K562 (cell line): ENCODE measurements at regions not wholly inside any gene's neighbourhood (a gene's known extent, or its start where the extent isn't known, plus 50 kb on each side); places are given as distances from the start of the nearest gene placed in this dataset.

ENCODE experiments used
- ATAC-seq: fragments of 200-7000 bp; cut with Tn5 transposase; 3 replicates; pipeline ENCODE4 v1.9.1; 2020; ENCODE audit warnings: moderate library complexity
- BruUV-seq: library from RNA; stranded (reverse); fragments of 400-500 nt; replicated peaks from 2 replicates; lab custom pipeline; 2021; lab: Mats Ljungman, UMichigan
- CTCF ChIA-PET: fragments of 300-600 bp; formaldehyde crosslinking; extraction: SDS; loops from one replicate; lab custom pipeline; 2021; ENCODE audit warnings: low intra/inter-chr PET ratio; lab: Yijun Ruan, JAX
- POLR2A ChIA-PET: fragments of 300-600, 350-650 bp; sonication (Branson Sonifier 250); formaldehyde crosslinking; extraction: SDS; loops from one replicate; lab custom pipeline; 2021; ENCODE audit warnings: antibody characterized with exemption, inconsistent platforms; lab: Yijun Ruan, JAX
- DNase-seq, 4 experiments: peaks; one replicate each; pipeline versions ENCODE4 v3.0.0 to v3.0.0-alpha.2; 2011 to 2018; ENCODE audit warnings: low spot score in 3 of 4, mixed read lengths in 3 of 4; ENCODE audit errors: extremely low read depth in 1 of 4
- FAIRE-seq: peaks from 2 replicates; lab custom pipeline; 2011; peaks lifted over from hg19 to GRCh38; lab: Jason Lieb, UNC
- H2AFZ ChIP-seq: 2 replicates; pipeline ENCODE4 v1.6.0; 2011; ENCODE audit warnings: low read depth, low read length, control low read depth, inconsistent platforms
- H3K27ac ChIP-seq: fragments of 200-600 bp; 3 replicates; pipeline ENCODE4 v1.8.0; 2011; ENCODE audit warnings: low read depth, mild to moderate bottlenecking, control low read depth, inconsistent platforms, low read length, moderate library complexity, mixed read lengths; ENCODE audit errors: extremely low read depth
- H3K27me3 ChIP-seq, 2 experiments: fragments of 300-600 bp in 1 of 2; 2 replicates in 1 of 2; 3 replicates in 1 of 2; pipeline versions ENCODE4 v1.6.0 to v1.8.0; 2011; ENCODE audit warnings: inconsistent platforms in 2 of 2, low read length in 2 of 2, mild to moderate bottlenecking in 1 of 2, mixed read lengths in 1 of 2, moderate library complexity in 1 of 2; ENCODE audit not compliant: control insufficient read depth in 2 of 2, insufficient read depth in 2 of 2
- H3K36me3 ChIP-seq: fragments of 300-600 bp; 3 replicates; pipeline ENCODE4 v1.8.0; 2011; ENCODE audit warnings: mild to moderate bottlenecking, low read length, inconsistent platforms; ENCODE audit not compliant: control insufficient read depth, insufficient read depth
- H3K4me1 ChIP-seq, 2 experiments: fragments of 200-600 bp in 1 of 2; replicated peaks in 1 of 2; 2 replicates in 1 of 2; 3 replicates in 1 of 2; pipeline versions ENCODE4 v1.5.1 to v1.8.0; 2011; ENCODE audit warnings: inconsistent platforms in 2 of 2, low read length in 2 of 2, mild to moderate bottlenecking in 1 of 2, mixed read lengths in 1 of 2, moderate library complexity in 1 of 2; ENCODE audit not compliant: control insufficient read depth in 2 of 2, insufficient read depth in 2 of 2
- H3K4me2 ChIP-seq: 2 replicates; pipeline ENCODE4 v1.6.1; 2011; ENCODE audit warnings: low read length, control low read depth, inconsistent platforms, mixed read lengths; ENCODE audit not compliant: insufficient read depth
- H3K4me3 ChIP-seq: fragments of 200-600 bp; sonication (generic), shearing (Covaris generic); 2 replicates; pipeline ENCODE4 v1.5.1; 2016; ENCODE audit warnings: control low read depth, inconsistent platforms
- H3K79me2 ChIP-seq: fragments of 200-600 bp; 3 replicates; pipeline ENCODE4 v1.8.0; 2011; ENCODE audit warnings: low read length, inconsistent platforms; ENCODE audit not compliant: control insufficient read depth, insufficient read depth
- H3K9ac ChIP-seq, 2 experiments: 2 replicates each; pipeline versions ENCODE4 v1.6.0 to v1.6.1; 2011; ENCODE audit warnings: low read depth in 2 of 2, low read length in 2 of 2, control low read depth in 1 of 2, inconsistent platforms in 1 of 2, mild to moderate bottlenecking in 1 of 2, mixed read lengths in 1 of 2; ENCODE audit not compliant: insufficient read depth in 1 of 2
- H3K9me1 ChIP-seq: one replicate; pipeline ENCODE4 v1.6.0; 2011; ENCODE audit warnings: inconsistent platforms, mild to moderate bottlenecking, low read length, moderate library complexity; ENCODE audit not compliant: control insufficient read depth, insufficient read depth
- H3K9me3 ChIP-seq: replicated peaks from 2 replicates; pipeline ENCODE4 v1.5.1; 2011; ENCODE audit warnings: low read depth, low read length, inconsistent platforms; ENCODE audit not compliant: control insufficient read depth, insufficient read depth
- H4K20me1 ChIP-seq: replicated peaks from 2 replicates; pipeline ENCODE4 v1.6.1; 2011; ENCODE audit warnings: low read length, inconsistent platforms, mixed read lengths; ENCODE audit not compliant: control insufficient read depth, insufficient read depth
- ELF4 ChIP-seq: fragments of 450-650 bp; formaldehyde crosslinking; IDR thresholded peaks from 2 replicates; pipeline ENCODE4 v1.4.0; 2022; ENCODE audit warnings: missing genetic modification characterization
- ERF ChIP-seq: fragments of 450-650 bp; formaldehyde crosslinking; IDR thresholded peaks from 2 replicates; pipeline ENCODE4 v1.4.0; 2020; ENCODE audit warnings: mild to moderate bottlenecking, mixed read lengths
- POU5F1 ChIP-seq: fragments of 150-350 bp; IDR thresholded peaks from 2 replicates; pipeline ENCODE4 v1.6.1; 2014; ENCODE audit warnings: borderline replicate concordance, low read length, low read depth, mild to moderate bottlenecking; ENCODE audit not compliant: partially characterized antibody
- ZEB2 ChIP-seq: fragments of 450-650 bp; IDR thresholded peaks from 2 replicates; pipeline ENCODE4 v1.6.1; 2016
- ZNF584 ChIP-seq: fragments of 200-800 bp; sonication (Bioruptor generic); IDR thresholded peaks from 2 replicates; pipeline ENCODE4 v1.6.1; 2016; ENCODE audit warnings: low read depth, mild to moderate bottlenecking, missing genetic modification characterization, missing compliant biosample characterization
- WGBS: fragments of 100-300 bp; shearing (Covaris generic); methylation state at CpG from one replicate; pipeline ENCODE4 v1.1.6; 2016; ENCODE audit warnings: low coverage, mixed read lengths; ENCODE audit not compliant: insufficient coverage; ENCODE audit errors: missing lambda C conversion rate; 5-methylcytosine and 5-hydroxymethylcytosine counted together
- in situ Hi-C: fragments of 300-500 bp; cut with MboI; formaldehyde crosslinking; loops from 4 replicates; pipeline ENCODE4 v1.15.0; 2018; ENCODE audit warnings: inconsistent platforms, mixed read lengths
- intact Hi-C: fragments of 100-400 bp; cut with micrococcal nuclease; formaldehyde crosslinking; loops from 2 replicates; pipeline ENCODE4 v1.14.2; 2022
- TF ChIP-seq, protein P1 (sequence below): sonication (generic); formaldehyde crosslinking; IDR thresholded peaks from 2 replicates; pipeline ENCODE4 v1.8.1; 2022; ENCODE audit warnings: missing genetic modification reagents
- TF ChIP-seq, protein P2 (sequence below): sonication (generic); formaldehyde crosslinking; IDR thresholded peaks from 2 replicates; pipeline ENCODE4 v1.8.1; 2023; ENCODE audit warnings: missing genetic modification reagents, mild to moderate bottlenecking, borderline replicate concordance
- TF ChIP-seq, protein P3 (sequence below): fragments of 250-450 bp; sonication (Bioruptor Pico); IDR thresholded peaks from 2 replicates; pipeline ENCODE4 v1.4.0; 2020; ENCODE audit warnings: mild to moderate bottlenecking, moderate library complexity, borderline replicate concordance
- TF ChIP-seq, protein P4 (sequence below): fragments of 450-650 bp; IDR thresholded peaks from 2 replicates; pipeline ENCODE4 v1.6.1; 2017; ENCODE audit warnings: antibody characterized with exemption
- TF ChIP-seq, protein P5 (sequence below): IDR thresholded peaks from 2 replicates; pipeline ENCODE4 v1.6.1; 2012; ENCODE audit warnings: low read depth, low read length, improper control_type of control experiment, borderline replicate concordance

DNA sequence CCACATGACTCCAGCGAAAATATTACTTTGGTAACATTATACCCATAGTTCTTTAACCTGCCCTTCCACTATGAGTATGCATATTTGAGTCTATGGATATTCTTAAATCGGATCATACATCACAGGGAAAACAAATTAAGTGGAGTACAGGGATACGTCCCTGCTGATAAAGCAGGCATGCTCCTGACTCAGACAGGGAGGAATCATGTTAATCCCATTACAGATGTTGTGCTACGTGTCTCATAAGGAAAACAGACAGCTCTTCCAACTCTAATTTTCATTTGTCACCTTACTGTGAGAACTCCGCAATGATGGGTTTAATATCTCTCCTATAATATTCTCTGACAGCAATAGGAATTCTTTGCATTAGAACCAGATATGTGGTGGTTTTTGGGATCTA, 469.5 kb upstream of the POM121L12 start:
- ATAC-seq (no peak), DNase-seq (no peak), FAIRE-seq (no peak)
- intact Hi-C loops: no loop called here
- H3K36me3 ChIP-seq: no peaks in the 10 kb centered on the region
- in situ Hi-C loops: no loop called here
- ChIA-PET CTCF (no interaction called here), POLR2A (no interaction called here)
- H3K27ac ChIP-seq: no peak overlapping the region
- no peaks in the 10 kb centered on the region for H3K79me2 ChIP-seq
- no TSS peak for BruUV-seq
- H2AFZ ChIP-seq: no peak overlapping the region
- H3K4me3 ChIP-seq: no peak overlapping the region
- no peaks in the 10 kb centered on the region for H4K20me1 ChIP-seq
- H3K9me3 ChIP-seq: no peaks in the 10 kb centered on the region; the same call in 1 of the 2 replicates
- H3K4me1 ChIP-seq: no peaks in the 10 kb centered on the region
- no peaks in the 10 kb centered on the region for H3K9me1 ChIP-seq
- H3K27me3 ChIP-seq: no peaks in the 10 kb centered on the region
- WGBS: 2% methylated on average over 5 of the region's 5 CpGs
- no peak overlapping the region for H3K9ac ChIP-seq
- no peak overlapping the region for H3K4me2 ChIP-seq
- TF ChIP-seq ERF (CRISPR knock-in tag) (no peak), ELF4 (no peak), ZEB2 (no peak), POU5F1 (no peak), ZNF584 (no peak)
- TF ChIP-seq, protein P1, sequence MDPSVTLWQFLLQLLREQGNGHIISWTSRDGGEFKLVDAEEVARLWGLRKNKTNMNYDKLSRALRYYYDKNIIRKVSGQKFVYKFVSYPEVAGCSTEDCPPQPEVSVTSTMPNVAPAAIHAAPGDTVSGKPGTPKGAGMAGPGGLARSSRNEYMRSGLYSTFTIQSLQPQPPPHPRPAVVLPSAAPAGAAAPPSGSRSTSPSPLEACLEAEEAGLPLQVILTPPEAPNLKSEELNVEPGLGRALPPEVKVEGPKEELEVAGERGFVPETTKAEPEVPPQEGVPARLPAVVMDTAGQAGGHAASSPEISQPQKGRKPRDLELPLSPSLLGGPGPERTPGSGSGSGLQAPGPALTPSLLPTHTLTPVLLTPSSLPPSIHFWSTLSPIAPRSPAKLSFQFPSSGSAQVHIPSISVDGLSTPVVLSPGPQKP (CRISPR knock-in tag): no peak
- TF ChIP-seq, protein P2, sequence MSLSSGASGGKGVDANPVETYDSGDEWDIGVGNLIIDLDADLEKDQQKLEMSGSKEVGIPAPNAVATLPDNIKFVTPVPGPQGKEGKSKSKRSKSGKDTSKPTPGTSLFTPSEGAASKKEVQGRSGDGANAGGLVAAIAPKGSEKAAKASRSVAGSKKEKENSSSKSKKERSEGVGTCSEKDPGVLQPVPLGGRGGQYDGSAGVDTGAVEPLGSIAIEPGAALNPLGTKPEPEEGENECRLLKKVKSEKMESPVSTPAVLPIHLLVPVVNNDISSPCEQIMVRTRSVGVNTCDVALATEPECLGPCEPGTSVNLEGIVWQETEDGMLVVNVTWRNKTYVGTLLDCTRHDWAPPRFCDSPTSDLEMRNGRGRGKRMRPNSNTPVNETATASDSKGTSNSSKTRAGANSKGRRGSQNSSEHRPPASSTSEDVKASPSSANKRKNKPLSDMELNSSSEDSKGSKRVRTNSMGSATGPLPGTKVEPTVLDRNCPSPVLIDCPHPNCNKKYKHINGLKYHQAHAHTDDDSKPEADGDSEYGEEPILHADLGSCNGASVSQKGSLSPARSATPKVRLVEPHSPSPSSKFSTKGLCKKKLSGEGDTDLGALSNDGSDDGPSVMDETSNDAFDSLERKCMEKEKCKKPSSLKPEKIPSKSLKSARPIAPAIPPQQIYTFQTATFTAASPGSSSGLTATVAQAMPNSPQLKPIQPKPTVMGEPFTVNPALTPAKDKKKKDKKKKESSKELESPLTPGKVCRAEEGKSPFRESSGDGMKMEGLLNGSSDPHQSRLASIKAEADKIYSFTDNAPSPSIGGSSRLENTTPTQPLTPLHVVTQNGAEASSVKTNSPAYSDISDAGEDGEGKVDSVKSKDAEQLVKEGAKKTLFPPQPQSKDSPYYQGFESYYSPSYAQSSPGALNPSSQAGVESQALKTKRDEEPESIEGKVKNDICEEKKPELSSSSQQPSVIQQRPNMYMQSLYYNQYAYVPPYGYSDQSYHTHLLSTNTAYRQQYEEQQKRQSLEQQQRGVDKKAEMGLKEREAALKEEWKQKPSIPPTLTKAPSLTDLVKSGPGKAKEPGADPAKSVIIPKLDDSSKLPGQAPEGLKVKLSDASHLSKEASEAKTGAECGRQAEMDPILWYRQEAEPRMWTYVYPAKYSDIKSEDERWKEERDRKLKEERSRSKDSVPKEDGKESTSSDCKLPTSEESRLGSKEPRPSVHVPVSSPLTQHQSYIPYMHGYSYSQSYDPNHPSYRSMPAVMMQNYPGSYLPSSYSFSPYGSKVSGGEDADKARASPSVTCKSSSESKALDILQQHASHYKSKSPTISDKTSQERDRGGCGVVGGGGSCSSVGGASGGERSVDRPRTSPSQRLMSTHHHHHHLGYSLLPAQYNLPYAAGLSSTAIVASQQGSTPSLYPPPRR (CRISPR knock-in tag): no peak
- TF ChIP-seq, protein P3, sequence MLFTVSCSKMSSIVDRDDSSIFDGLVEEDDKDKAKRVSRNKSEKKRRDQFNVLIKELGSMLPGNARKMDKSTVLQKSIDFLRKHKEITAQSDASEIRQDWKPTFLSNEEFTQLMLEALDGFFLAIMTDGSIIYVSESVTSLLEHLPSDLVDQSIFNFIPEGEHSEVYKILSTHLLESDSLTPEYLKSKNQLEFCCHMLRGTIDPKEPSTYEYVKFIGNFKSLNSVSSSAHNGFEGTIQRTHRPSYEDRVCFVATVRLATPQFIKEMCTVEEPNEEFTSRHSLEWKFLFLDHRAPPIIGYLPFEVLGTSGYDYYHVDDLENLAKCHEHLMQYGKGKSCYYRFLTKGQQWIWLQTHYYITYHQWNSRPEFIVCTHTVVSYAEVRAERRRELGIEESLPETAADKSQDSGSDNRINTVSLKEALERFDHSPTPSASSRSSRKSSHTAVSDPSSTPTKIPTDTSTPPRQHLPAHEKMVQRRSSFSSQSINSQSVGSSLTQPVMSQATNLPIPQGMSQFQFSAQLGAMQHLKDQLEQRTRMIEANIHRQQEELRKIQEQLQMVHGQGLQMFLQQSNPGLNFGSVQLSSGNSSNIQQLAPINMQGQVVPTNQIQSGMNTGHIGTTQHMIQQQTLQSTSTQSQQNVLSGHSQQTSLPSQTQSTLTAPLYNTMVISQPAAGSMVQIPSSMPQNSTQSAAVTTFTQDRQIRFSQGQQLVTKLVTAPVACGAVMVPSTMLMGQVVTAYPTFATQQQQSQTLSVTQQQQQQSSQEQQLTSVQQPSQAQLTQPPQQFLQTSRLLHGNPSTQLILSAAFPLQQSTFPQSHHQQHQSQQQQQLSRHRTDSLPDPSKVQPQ (CRISPR knock-in tag): no peak
- TF ChIP-seq, protein P4, sequence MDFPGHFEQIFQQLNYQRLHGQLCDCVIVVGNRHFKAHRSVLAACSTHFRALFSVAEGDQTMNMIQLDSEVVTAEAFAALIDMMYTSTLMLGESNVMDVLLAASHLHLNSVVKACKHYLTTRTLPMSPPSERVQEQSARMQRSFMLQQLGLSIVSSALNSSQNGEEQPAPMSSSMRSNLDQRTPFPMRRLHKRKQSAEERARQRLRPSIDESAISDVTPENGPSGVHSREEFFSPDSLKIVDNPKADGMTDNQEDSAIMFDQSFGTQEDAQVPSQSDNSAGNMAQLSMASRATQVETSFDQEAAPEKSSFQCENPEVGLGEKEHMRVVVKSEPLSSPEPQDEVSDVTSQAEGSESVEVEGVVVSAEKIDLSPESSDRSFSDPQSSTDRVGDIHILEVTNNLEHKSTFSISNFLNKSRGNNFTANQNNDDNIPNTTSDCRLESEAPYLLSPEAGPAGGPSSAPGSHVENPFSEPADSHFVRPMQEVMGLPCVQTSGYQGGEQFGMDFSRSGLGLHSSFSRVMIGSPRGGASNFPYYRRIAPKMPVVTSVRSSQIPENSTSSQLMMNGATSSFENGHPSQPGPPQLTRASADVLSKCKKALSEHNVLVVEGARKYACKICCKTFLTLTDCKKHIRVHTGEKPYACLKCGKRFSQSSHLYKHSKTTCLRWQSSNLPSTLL: no peak
- TF ChIP-seq, protein P5, sequence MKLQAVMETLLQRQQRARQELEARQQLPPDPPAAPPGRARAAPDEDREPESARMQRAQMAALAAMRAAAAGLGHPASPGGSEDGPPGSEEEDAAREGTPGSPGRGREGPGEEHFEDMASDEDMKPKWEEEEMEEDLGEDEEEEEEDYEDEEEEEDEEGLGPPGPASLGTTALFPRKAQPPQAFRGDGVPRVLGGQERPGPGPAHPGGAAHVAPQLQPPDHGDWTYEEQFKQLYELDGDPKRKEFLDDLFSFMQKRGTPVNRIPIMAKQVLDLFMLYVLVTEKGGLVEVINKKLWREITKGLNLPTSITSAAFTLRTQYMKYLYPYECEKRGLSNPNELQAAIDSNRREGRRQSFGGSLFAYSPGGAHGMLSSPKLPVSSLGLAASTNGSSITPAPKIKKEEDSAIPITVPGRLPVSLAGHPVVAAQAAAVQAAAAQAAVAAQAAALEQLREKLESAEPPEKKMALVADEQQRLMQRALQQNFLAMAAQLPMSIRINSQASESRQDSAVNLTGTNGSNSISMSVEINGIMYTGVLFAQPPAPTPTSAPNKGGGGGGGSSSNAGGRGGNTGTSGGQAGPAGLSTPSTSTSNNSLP: no peak
